KMS-11 (cell line): ENCODE measurements at regions not wholly inside any gene's neighbourhood (a gene's known extent, or its start where the extent isn't known, plus 50 kb on each side); places are given as distances from the start of the nearest gene placed in this dataset.

Experiments used
- H2AFZ ChIP-seq: fragments of 200-600 bp; sonication (generic); 2 replicates; pipeline ENCODE4 v1.6.1; 2016; ENCODE audit warnings: antibody characterized with exemption, mixed run types, low read depth
- H3K27ac ChIP-seq: fragments of 200-600 bp; sonication (generic); 2 replicates; pipeline ENCODE4 v1.6.1; 2016; ENCODE audit warnings: mild to moderate bottlenecking, mixed run types
- H3K27me3 ChIP-seq: fragments of 200-600 bp; sonication (generic); 2 replicates; pipeline ENCODE4 v1.6.1; 2017; ENCODE audit warnings: mild to moderate bottlenecking, low read depth, mixed run types, moderate library complexity; ENCODE audit not compliant: insufficient read depth
- H3K36me3 ChIP-seq: fragments of 200-600 bp; sonication (generic); 2 replicates; pipeline ENCODE4 v1.6.1; 2017; ENCODE audit warnings: mild to moderate bottlenecking, mixed run types; ENCODE audit not compliant: insufficient read depth
- H3K4me1 ChIP-seq: fragments of 200-600 bp; sonication (generic); 2 replicates; pipeline ENCODE4 v1.6.1; 2016; ENCODE audit warnings: mild to moderate bottlenecking, low read depth, mixed run types; ENCODE audit not compliant: poor library complexity, severe bottlenecking
- H3K4me2 ChIP-seq: fragments of 200-600 bp; sonication (generic); 2 replicates; pipeline ENCODE4 v1.7.0; 2016; ENCODE audit warnings: mild to moderate bottlenecking, mixed run types
- H3K4me3 ChIP-seq: fragments of 200-600 bp; sonication (generic); IDR thresholded peaks from 2 replicates; pipeline ENCODE4 v1.6.1; 2017; ENCODE audit warnings: low read depth, low read length, mixed read lengths; ENCODE audit not compliant: insufficient read depth
- H3K79me2 ChIP-seq: fragments of 200-600 bp; sonication (generic); 2 replicates; pipeline ENCODE4 v1.6.1; 2016; ENCODE audit warnings: low read depth, mixed run types; ENCODE audit not compliant: insufficient read depth
- H3K9ac ChIP-seq: fragments of 200-600 bp; sonication (generic); 2 replicates; pipeline ENCODE4 v1.6.1; 2016; ENCODE audit warnings: mild to moderate bottlenecking, mixed run types
- H4K20me1 ChIP-seq: fragments of 200-600 bp; sonication (generic); 2 replicates; pipeline ENCODE4 v1.6.1; 2016; ENCODE audit warnings: mild to moderate bottlenecking, mixed run types; ENCODE audit not compliant: insufficient read depth
- TF ChIP-seq, protein P1 (sequence below): fragments of 200-600 bp; sonication (generic); conservative IDR thresholded peaks from 2 replicates; pipeline ENCODE4 v1.6.1; 2017; ENCODE audit warnings: low read depth, mild to moderate bottlenecking, antibody characterized with exemption, low read length, moderate library complexity, mixed read lengths

DNA sequence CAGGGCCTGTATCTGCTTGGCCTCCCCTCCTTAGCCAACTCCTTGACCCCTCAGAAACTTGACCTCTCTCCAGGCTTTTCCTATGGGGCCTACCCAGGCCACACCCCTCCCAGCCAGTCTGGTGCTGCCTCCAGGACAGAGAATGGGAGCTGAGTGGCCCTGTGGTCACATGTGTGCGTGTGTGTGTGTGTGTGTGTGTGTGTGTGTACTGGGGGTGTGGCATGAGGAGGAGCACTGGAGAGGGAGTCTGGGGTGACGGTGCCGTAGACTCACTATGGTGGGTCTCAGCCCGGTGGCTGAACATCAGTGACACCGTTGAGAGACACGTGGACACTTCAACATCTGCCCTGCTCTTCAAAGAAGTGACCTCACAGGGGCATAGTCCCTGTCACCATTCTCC lies 180.4 kb downstream of the ENGASE start:
- Histone ChIP-seq H2AFZ (no peak overlapping the region), H3K27ac (no peak overlapping the region), H3K4me1 (no peaks in the 10 kb centered on the region), H3K9ac (no peak overlapping the region), H3K27me3 (peaks cover 99% of the 10 kb centered on the region), H3K79me2 (no peaks in the 10 kb centered on the region), H3K4me3 (no peak overlapping the region), H3K36me3 (no peaks in the 10 kb centered on the region), H4K20me1 (no peaks in the 10 kb centered on the region), H3K4me2 (no peak overlapping the region)
- TF ChIP-seq, protein P1, sequence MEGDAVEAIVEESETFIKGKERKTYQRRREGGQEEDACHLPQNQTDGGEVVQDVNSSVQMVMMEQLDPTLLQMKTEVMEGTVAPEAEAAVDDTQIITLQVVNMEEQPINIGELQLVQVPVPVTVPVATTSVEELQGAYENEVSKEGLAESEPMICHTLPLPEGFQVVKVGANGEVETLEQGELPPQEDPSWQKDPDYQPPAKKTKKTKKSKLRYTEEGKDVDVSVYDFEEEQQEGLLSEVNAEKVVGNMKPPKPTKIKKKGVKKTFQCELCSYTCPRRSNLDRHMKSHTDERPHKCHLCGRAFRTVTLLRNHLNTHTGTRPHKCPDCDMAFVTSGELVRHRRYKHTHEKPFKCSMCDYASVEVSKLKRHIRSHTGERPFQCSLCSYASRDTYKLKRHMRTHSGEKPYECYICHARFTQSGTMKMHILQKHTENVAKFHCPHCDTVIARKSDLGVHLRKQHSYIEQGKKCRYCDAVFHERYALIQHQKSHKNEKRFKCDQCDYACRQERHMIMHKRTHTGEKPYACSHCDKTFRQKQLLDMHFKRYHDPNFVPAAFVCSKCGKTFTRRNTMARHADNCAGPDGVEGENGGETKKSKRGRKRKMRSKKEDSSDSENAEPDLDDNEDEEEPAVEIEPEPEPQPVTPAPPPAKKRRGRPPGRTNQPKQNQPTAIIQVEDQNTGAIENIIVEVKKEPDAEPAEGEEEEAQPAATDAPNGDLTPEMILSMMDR: no peak

DNA sequence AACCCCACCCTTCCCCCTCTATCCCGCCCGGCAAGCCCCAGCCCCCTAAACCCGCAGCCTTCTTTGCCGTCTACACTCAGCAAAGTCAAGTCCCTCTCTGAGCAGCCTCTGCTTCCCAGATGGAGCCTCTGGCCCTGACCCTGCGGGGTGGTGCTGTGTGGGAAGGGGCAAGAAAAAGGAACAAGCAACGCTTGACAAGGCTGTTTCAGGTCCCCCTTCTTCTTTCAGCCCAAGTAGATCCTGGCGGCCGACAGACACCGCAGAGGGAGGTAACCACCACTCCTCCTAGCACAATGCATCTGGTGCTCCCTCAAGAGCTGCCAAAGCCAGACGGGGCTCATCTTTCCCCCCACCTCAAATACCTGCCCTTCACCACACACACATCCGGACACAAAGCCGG lies 178.3 kb downstream of the ENGASE start:
- Histone ChIP-seq H3K4me3 (no peak overlapping the region), H3K27ac (no peak overlapping the region), H3K27me3 (peaks cover 96% of the 10 kb centered on the region), H3K36me3 (no peaks in the 10 kb centered on the region), H3K79me2 (no peaks in the 10 kb centered on the region), H3K4me2 (no peak overlapping the region), H3K4me1 (no peaks in the 10 kb centered on the region), H3K9ac (no peak overlapping the region), H2AFZ (no peak overlapping the region), H4K20me1 (no peaks in the 10 kb centered on the region)
- TF ChIP-seq, protein P1: no peak

DNA sequence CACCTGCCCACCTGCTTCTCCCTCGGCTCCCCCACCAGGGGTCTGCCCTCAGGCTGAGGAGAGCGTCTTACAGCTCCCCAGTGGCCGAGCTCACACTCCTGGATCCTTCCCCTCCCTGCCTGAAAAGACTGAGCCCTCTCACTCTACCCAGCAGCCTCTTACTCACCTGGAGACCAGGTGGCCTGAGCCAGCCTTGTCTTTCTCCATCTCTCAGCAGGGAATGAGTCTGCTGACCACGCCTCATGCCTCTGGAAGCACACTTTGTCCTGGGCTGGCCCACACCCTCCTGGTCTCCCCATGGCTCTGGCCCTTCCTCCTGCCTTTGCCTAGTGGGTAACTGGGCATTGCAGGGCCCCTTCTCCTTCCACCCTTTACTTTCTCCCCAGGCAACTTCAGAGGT lies 177.2 kb downstream of the ENGASE start:
- Histone ChIP-seq H2AFZ (no peak overlapping the region), H3K79me2 (no peaks in the 10 kb centered on the region), H4K20me1 (no peaks in the 10 kb centered on the region), H3K36me3 (no peaks in the 10 kb centered on the region), H3K4me1 (no peaks in the 10 kb centered on the region), H3K27ac (no peak overlapping the region), H3K4me3 (no peak overlapping the region), H3K4me2 (no peak overlapping the region), H3K27me3 (peaks cover 96% of the 10 kb centered on the region), H3K9ac (no peak overlapping the region)
- TF ChIP-seq, protein P1: no peak

DNA sequence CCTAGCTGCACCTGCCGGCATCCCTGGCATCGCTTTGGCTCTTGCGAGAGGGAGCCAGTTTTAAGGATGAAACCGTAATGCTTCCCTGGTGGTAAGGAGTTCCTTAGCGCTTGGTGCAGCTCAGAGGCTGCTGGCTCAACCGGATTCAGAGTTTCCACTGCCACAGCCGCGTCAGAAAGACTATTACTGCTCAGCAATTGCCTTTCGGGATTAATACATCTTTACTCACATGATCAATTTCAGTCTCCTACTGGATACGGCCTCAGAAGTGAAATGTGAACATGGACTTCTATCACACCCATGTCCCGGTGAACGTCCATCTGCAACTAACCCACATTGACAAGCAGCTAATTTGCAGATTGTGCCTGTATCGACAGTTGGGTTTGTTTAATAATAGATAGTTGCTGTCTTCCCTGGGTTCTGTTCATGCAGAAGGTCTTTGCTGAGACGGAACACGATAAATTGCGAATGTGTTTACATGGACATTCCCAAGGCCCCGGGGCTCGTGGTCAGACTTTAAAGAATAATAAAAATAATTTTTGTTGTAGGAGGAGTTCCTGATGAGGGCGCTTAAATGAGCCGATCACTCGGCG lies 175.4 kb downstream of the ENGASE start:
- TF ChIP-seq, protein P1: no peak
- Histone ChIP-seq H2AFZ (no peak overlapping the region), H3K4me3 (no peak overlapping the region), H3K9ac (no peak overlapping the region), H3K36me3 (no peaks in the 10 kb centered on the region), H3K27ac (no peak overlapping the region), H4K20me1 (no peaks in the 10 kb centered on the region), H3K4me1 (no peaks in the 10 kb centered on the region), H3K4me2 (no peak overlapping the region), H3K79me2 (no peaks in the 10 kb centered on the region), H3K27me3 (peaks cover 95% of the 10 kb centered on the region)
